ENCODE measurements at regions not wholly inside any gene's neighbourhood (a gene's known extent, or its start where the extent isn't known, plus 50 kb on each side); places are given as distances from the start of the nearest gene placed in this dataset.

GRCh38 chr22:22358152-22358551 lies 113.6 kb downstream of the VPREB1 start (continued):
- TF ChIP-seq HDAC2 (IDR thresholded peaks at IDR 0.05; ENCODE audit: borderline replicate concordance in 1 of 2, low read depth in 2 of 2, low read length in 2 of 2) = no peak
- TF ChIP-seq POLR2AphosphoS5 (IDR thresholded peaks at IDR 0.05; ENCODE audit: low read depth, low read length) = no peak

All from H1 (cell line).